Heart left ventricle (tissue), 16 donors: ENCODE measurements at regions not wholly inside any gene's neighbourhood (a gene's known extent, or its start where the extent isn't known, plus 50 kb on each side); places are given as distances from the start of the nearest gene placed in this dataset.

Experiments
- ATAC-seq, 4 donors: fragments of 200-7000 bp; cut with Tn5 transposase; one replicate each; pipeline ENCODE4 v1.9.1; 2020 to 2022; ENCODE audit warnings: moderate library complexity in 4 of 4, mild to moderate bottlenecking in 3 of 4, moderate number of reproducible peaks in 1 of 4
- DNase-seq, 5 donors: peaks; one replicate each; pipeline ENCODE4 v3.0.0-alpha.2; 2020
- H3K27ac ChIP-seq, 12 donors: fragments of 200-600 bp; sonication (generic) in 4 of 12; one replicate each; pipeline versions ENCODE4 v1.5.0 to v1.8.0; 2016 to 2022; ENCODE audit warnings: mild to moderate bottlenecking in 2 of 12
- H3K27me3 ChIP-seq, 9 donors: fragments of 200-600 bp; sonication (generic) in 2 of 9; one replicate each; pipeline versions ENCODE4 v1.5.1 to v1.8.0; 2016 to 2022; ENCODE audit warnings: mild to moderate bottlenecking in 3 of 9
- H3K36me3 ChIP-seq, 9 donors: fragments of 200-600 bp; sonication (generic) in 2 of 9; one replicate each; pipeline versions ENCODE4 v1.5.0 to v1.8.0; 2018 to 2022; ENCODE audit warnings: mild to moderate bottlenecking in 2 of 9
- H3K4me1 ChIP-seq, 12 donors: fragments of 200-600 bp; sonication (generic) in 4 of 12; one replicate each; pipeline versions ENCODE4 v1.5.0 to v1.8.0; 2016 to 2022; ENCODE audit warnings: mild to moderate bottlenecking in 3 of 12
- H3K4me3 ChIP-seq, 12 donors: fragments of 200-600 bp; sonication (generic) in 4 of 12; one replicate each; pipeline versions ENCODE4 v1.5.0 to v1.8.0; 2017 to 2022; ENCODE audit warnings: mild to moderate bottlenecking in 9 of 12, moderate library complexity in 4 of 12
- H3K9me3 ChIP-seq, 12 donors: fragments of 200-600 bp; sonication (generic) in 4 of 12; one replicate each; pipeline versions ENCODE4 v1.5.0 to v1.8.0; 2016 to 2022; ENCODE audit warnings: mild to moderate bottlenecking in 1 of 12
- CTCF ChIP-seq, 12 donors: fragments of 200-600 bp; sonication (generic) in 4 of 12; IDR thresholded peaks; one replicate each; pipeline versions ENCODE4 v1.5.0 to v1.8.0; 2018 to 2022; ENCODE audit warnings: antibody characterized with exemption in 12 of 12, mild to moderate bottlenecking in 5 of 12
- POLR2A ChIP-seq, 2 donors: fragments of 450-650 bp; IDR thresholded peaks; one replicate each; pipeline ENCODE4 v1.6.1; 2017; ENCODE audit warnings: antibody characterized with exemption in 2 of 2, mild to moderate bottlenecking in 2 of 2, moderate library complexity in 2 of 2
- WGBS, 4 donors: extraction: QIAGEN DNeasy Blood & Tissue Kit in 2 of 4; methylation state at CpG; one replicate each; pipeline versions ENCODE4 v1.1.5 to v1.1.7; 2013 to 2018; 5-methylcytosine and 5-hydroxymethylcytosine counted together
- intact Hi-C, 10 donors: fragments of 100-400 bp; cut with DNase I; formaldehyde crosslinking; loops; one replicate each; pipeline versions ENCODE4 v1.11.1 to v1.14.2; 2022
- donor health status: ischemic (EF 13 %, LVEDD 7.1; RV severe dilation, severe dysfunction).
- donor health status: healthy with polysubstance abuse.
- donor health status: DM: no; HTN: yes; CAD: no.
- donor health status: DM: no; HTN: no; CAD: no.
- donor health status: ischemic (EF 25% LVEDD 6.9; RV normal size, moderate dysfunction).
- donor health status: ischemic (EF 25% LVEDD 5.7; RV mildly dilated, moderate dysfunction).
- donor health status: healthy.
- donor health status: DM: yes; HTN: yes; CAD: no.
- donor health status: ischemic (EF 35%, LVEDD 5.7; RV mildly dilated, moderate dysfunction).
- donor health status: nonischemic (EF 11% LVEDD 7.7; RV severe dilation, severe dysfunction).
- donor health status: DM: yes; HTN: yes; CAD: no.
- donor health status: PGD.
- donor health status: ischemic (EF 29% LVEDD 5.4; RV normal size, mild dysfunction).
- donor health status: nonischemic (EF 23%, LVEDD 6.1; RV moderate dilation, normal function).

GRCh38 chrY:8815616-8816015 lies 521.6 kb upstream of the TSPY4 start:
- Histone ChIP-seq H3K4me1 (no peaks in the 10 kb centered on the region), H3K4me3 (no peak overlapping the region), H3K36me3 (no peaks in the 10 kb centered on the region), H3K27ac (no peak overlapping the region), H3K9me3 (no peaks in the 10 kb centered on the region), H3K27me3 (no peaks in the 10 kb centered on the region)
- ATAC-seq (no peak), DNase-seq (no peak)
- TF ChIP-seq POLR2A (IDR thresholded peaks at IDR 0.05) (no peak), CTCF (IDR thresholded peaks at IDR 0.05) (no peak)
- 0 to 10% methylated on average over 1 of the region's 1 CpG; no CpG with 5 or more reads in 2 of the 4 donors for WGBS, 4 donors
- intact Hi-C loops: no loop called here

GRCh38 chrY:8820032-8820431 lies 517.2 kb upstream of the TSPY4 start:
- no peaks in the 10 kb centered on the region for H3K27me3 ChIP-seq
- no peaks in the 10 kb centered on the region for H3K36me3 ChIP-seq
- H3K4me3 ChIP-seq: no peak overlapping the region
- ATAC-seq (no peak), DNase-seq (no peak)
- H3K27ac ChIP-seq: no peak overlapping the region
- H3K4me1 ChIP-seq: no peaks in the 10 kb centered on the region
- 48 to 53% methylated on average over 4 of the region's 4 CpGs; no CpG with 5 or more reads in 2 of the 4 donors for whole genome bisulfite sequencing, 4 donors
- intact Hi-C loops: no loop called here
- TF ChIP-seq CTCF (IDR thresholded peaks at IDR 0.05) (no peak), POLR2A (IDR thresholded peaks at IDR 0.05) (no peak)
- H3K9me3 ChIP-seq: no peaks in the 10 kb centered on the region

- no peaks in the 10 kb centered on the region for H3K27me3 ChIP-seq
- intact Hi-C loops: no loop called here
- H3K4me3 ChIP-seq: no peak overlapping the region
- WGBS, 4 donors: 5 to 14% methylated on average over 1 of the region's 1 CpG; no CpG with 5 or more reads in 2 of the 4 donors
- TF ChIP-seq POLR2A (IDR thresholded peaks at IDR 0.05) (no peak), CTCF (IDR thresholded peaks at IDR 0.05) (no peak)
- H3K9me3 ChIP-seq: no peaks in the 10 kb centered on the region
- ATAC-seq (no peak), DNase-seq (no peak)
- no peak overlapping the region for H3K27ac ChIP-seq
- no peaks in the 10 kb centered on the region for H3K4me1 ChIP-seq
- no peaks in the 10 kb centered on the region for H3K36me3 ChIP-seq
Measured at GRCh38 chrY:8821106-8821505, 516.2 kb upstream of the TSPY4 start.

GRCh38 chrY:8852278-8852677 lies 485.0 kb upstream of the TSPY4 start:
- Histone ChIP-seq H3K4me3 (no peak overlapping the region), H3K27ac (no peak overlapping the region), H3K9me3 (no peaks in the 10 kb centered on the region), H3K27me3 (no peaks in the 10 kb centered on the region), H3K4me1 (no peaks in the 10 kb centered on the region), H3K36me3 (no peaks in the 10 kb centered on the region)
- TF ChIP-seq POLR2A (IDR thresholded peaks at IDR 0.05) (no peak), CTCF (IDR thresholded peaks at IDR 0.05) (no peak)
- ATAC-seq: no peak
- DNase-seq: no peak
- 57 to 60% methylated on average over 3 of the region's 3 CpGs; no CpG with 5 or more reads in 2 of the 4 donors for WGBS, 4 donors
- intact Hi-C loops: no loop called here
